ENCODE measurements at regions not wholly inside any gene's neighbourhood (a gene's known extent, or its start where the extent isn't known, plus 50 kb on each side); places are given as distances from the start of the nearest gene placed in this dataset.
"Not testable (repeated sequence)": the region's sequence is repeated elsewhere in the genome, so short reads cannot be mapped to it uniquely, and the experiment has no call there.

DNA sequence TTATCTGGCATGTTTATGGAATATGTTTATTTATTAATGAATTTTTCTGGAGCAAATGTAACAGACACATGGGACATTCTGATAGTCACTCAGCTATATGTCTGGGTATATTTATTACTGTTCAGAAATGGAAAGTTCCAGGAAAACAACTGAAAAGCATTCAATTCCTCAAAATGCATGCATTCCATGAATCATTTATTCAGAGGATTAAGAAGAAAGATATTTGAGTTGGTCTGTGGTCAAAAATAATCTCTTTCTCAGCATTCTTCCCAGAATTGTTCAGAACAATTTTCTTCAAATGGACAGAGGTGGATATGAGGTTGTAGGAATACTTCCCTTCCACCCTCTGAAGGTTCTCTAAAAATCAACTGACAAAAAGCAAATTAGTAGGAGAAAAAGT lies 97.6 kb upstream of the ITGB1 start:
- POLR2A ChIA-PET = no interaction called here
- Mint-ChIP-seq H3K27me3 (ENCODE audit: insufficient read depth, unreplicated experiment) (no peaks in the 10 kb centered on the region), H3K4me1 (ENCODE audit: insufficient read depth, unreplicated experiment) (no peaks in the 10 kb centered on the region)

DNA sequence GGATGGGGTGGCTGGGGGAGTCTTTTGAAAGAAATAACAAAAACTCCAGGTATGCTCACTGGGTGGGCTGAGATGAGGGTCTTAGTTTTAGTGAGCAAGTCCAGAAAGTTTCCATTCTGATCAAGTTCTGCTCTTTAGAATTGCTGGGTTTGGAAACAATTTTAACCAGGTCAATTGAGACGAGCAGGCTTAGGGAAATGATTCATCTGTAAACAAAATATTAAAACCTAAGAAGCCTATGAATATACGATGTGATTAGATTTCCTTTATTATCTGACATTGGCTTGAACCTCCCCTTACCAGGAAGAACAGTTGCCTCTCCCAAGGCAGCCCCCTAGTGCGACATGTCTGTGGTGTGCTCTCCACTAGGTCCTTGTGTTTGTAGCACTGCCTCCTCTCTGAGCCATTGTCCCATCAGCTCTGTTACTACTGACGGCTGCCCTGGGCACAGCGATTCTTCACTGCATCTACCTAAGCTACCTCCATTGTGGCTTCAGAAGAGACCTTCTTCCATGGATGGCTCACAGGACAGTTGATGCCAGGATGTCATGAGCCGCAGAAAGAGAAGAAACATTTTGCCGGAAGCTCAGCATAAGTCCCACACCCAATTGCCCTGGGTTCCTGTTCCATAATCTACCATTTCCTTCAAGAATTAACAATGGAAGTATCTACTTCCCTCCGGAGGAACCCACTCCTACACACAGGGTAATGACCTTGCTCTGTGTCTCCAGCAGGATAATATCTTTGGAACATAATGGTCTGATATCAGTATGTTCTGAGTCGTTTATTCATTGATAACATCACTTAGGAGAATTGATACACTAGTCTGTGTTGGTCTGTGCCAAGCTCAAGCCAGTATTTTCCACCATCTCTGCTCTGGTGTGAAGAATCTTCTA lies 95.1 kb upstream of the ITGB1 start:
- Mint-ChIP-seq H3K27ac (ENCODE audit: low read depth, unreplicated experiment) (no peak overlapping the region), H3K36me3 (ENCODE audit: insufficient read depth, unreplicated experiment) (peaks cover 6% of the 10 kb centered on the region), H3K4me3 (ENCODE audit: unreplicated experiment) (no peak overlapping the region), H3K27me3 (ENCODE audit: insufficient read depth, unreplicated experiment) (no peaks in the 10 kb centered on the region), H3K9me3 (ENCODE audit: unreplicated experiment) (no peaks in the 10 kb centered on the region), H3K4me1 (ENCODE audit: insufficient read depth, unreplicated experiment) (no peaks in the 10 kb centered on the region)
- intact Hi-C loops (cut with micrococcal nuclease) = no loop called here
- ChIA-PET POLR2A (interaction anchor here (0.8 kb wide), 1 partner anchor 181 kb away, joined by 4 read pairs; no protein-coding TSS in a partner anchor), CTCF (no interaction called here)
- TF ChIP-seq, protein P1, sequence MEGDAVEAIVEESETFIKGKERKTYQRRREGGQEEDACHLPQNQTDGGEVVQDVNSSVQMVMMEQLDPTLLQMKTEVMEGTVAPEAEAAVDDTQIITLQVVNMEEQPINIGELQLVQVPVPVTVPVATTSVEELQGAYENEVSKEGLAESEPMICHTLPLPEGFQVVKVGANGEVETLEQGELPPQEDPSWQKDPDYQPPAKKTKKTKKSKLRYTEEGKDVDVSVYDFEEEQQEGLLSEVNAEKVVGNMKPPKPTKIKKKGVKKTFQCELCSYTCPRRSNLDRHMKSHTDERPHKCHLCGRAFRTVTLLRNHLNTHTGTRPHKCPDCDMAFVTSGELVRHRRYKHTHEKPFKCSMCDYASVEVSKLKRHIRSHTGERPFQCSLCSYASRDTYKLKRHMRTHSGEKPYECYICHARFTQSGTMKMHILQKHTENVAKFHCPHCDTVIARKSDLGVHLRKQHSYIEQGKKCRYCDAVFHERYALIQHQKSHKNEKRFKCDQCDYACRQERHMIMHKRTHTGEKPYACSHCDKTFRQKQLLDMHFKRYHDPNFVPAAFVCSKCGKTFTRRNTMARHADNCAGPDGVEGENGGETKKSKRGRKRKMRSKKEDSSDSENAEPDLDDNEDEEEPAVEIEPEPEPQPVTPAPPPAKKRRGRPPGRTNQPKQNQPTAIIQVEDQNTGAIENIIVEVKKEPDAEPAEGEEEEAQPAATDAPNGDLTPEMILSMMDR (IDR thresholded peaks at IDR 0.05; ENCODE audit: unreplicated experiment) = no peak
- DNase-seq (ENCODE audit: unreplicated experiment) = no peak
- no TSS peak for BruUV-seq (replicated peaks)

More for the DNA sequence above, 97.6 kb upstream of the ITGB1 start:
- H3K36me3 Mint-ChIP-seq (ENCODE audit: insufficient read depth, unreplicated experiment) = peaks cover 6% of the 10 kb centered on the region
- intact Hi-C loops (cut with micrococcal nuclease) = no loop called here
- no peaks in the 10 kb centered on the region for H3K9me3 Mint-ChIP-seq (ENCODE audit: unreplicated experiment)
- DNase-seq (ENCODE audit: unreplicated experiment) = no peak
- no peak overlapping the region for H3K4me3 Mint-ChIP-seq (ENCODE audit: unreplicated experiment)
- H3K27ac Mint-ChIP-seq (ENCODE audit: low read depth, unreplicated experiment) = no peak overlapping the region
- TF ChIP-seq, protein P1 (IDR thresholded peaks at IDR 0.05; ENCODE audit: unreplicated experiment) = no peak
- CTCF ChIA-PET = interaction anchor here (1.5 kb wide), 1 partner anchor 11 kb away, joined by 3 read pairs; no protein-coding TSS in a partner anchor
- no TSS peak for BruUV-seq (replicated peaks)

DNA sequence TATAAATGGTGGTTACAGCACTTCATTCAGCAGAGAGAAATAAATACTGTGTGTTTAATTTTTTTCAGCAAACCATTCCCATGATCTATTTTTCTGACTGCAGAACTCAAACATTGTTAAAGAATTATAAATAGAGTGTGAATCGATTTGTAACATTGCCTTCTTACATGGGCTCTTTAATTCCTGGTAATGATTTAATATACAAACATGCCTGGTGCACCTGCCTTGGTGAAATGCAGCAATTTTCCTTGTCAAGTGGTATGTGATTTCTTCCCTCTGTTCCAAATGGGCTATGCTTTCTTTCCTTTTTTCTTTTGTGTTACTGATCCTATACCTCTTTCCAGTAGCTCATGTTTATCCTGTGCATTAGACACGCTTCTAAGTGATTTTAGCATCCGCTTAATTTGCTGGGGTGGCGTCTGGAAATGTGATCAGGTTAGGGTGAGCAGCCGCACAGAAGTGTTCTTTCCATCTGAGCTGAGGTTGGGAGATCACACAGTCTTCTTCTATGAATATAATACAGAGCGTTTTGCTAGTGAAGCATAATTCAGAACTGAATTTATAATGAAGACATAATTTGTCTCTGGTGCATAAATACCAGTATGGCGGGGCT lies 94.3 kb upstream of the ITGB1 start:
- POLR2A ChIA-PET = no interaction called here
- Mint-ChIP-seq H3K27me3 (ENCODE audit: insufficient read depth, unreplicated experiment) (no peaks in the 10 kb centered on the region), H3K27ac (ENCODE audit: low read depth, unreplicated experiment) (no peak overlapping the region), H3K9me3 (ENCODE audit: unreplicated experiment) (no peaks in the 10 kb centered on the region), H3K36me3 (ENCODE audit: insufficient read depth, unreplicated experiment) (peaks cover 6% of the 10 kb centered on the region), H3K4me3 (ENCODE audit: unreplicated experiment) (no peak overlapping the region), H3K4me1 (ENCODE audit: insufficient read depth, unreplicated experiment) (no peaks in the 10 kb centered on the region)
- CTCF ChIA-PET = no interaction called here
- TF ChIP-seq, protein P1 (IDR thresholded peaks at IDR 0.05; ENCODE audit: unreplicated experiment) = no peak
- intact Hi-C loops (cut with micrococcal nuclease) = no loop called here
- DNase-seq (ENCODE audit: unreplicated experiment) = no peak
- BruUV-seq (replicated peaks) = no TSS peak

DNA sequence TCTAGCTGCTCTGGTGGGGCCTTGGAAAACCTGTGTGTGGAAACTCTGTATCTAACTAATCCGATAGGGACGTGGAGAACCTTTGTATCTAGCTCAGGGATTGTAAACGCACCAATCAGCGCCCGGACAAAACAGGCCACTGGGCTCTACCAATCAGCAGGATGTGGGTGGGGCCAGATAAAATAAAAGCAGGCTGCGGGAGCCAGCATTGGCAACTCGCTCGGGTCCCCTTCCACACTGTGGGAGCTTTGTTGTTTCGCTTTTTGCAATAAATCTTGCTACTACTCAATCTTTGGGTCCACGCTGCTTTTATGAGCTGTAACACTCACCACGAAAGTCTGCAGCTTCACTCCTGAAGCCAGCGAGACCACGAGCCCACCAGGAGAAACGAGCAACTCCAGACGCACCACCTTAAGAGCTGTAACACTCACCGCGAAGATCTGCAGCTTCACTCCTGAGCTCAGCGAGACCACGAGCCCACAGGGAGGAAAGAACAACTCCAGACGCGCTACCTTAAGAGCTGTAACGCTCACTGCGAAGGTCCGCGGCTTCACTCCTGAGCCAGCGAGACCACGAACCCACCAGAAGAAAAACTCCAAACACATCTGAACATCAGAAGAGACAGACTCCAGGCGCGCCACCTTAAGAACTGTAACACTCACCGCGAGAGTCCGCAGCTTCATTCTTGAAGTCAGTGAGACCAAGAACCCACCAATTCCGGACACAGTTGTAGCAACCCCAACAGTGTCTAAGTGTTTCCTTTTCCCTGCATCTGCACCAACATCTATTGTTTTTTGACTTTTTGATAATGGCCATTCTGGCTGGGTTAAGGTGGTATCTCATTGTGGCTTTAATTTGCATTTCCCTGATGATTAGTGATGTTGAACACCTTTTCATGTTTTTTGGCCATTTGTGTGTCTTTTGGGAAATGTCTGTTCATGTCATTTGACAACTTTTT lies 92.2 kb upstream of the ITGB1 start:
- H3K4me3 Mint-ChIP-seq (ENCODE audit: unreplicated experiment); BruUV-seq (replicated peaks); H3K27ac Mint-ChIP-seq (ENCODE audit: low read depth, unreplicated experiment); H3K27me3 Mint-ChIP-seq (ENCODE audit: insufficient read depth, unreplicated experiment); H3K9me3 Mint-ChIP-seq (ENCODE audit: unreplicated experiment); DNase-seq (ENCODE audit: unreplicated experiment); CTCF ChIA-PET; intact Hi-C loops (cut with micrococcal nuclease); H3K36me3 Mint-ChIP-seq (ENCODE audit: insufficient read depth, unreplicated experiment); POLR2A ChIA-PET; H3K4me1 Mint-ChIP-seq (ENCODE audit: insufficient read depth, unreplicated experiment): not testable (repeated sequence)

Data from MCF 10A (cell line).